Psoas muscle (tissue), 7 donors: ENCODE measurements at regions not wholly inside any gene's neighbourhood (a gene's known extent, or its start where the extent isn't known, plus 50 kb on each side); places are given as distances from the start of the nearest gene placed in this dataset.

Experiments
- ATAC-seq, 4 donors: fragments of 200-7000 bp; cut with Tn5 transposase; one replicate each; pipeline ENCODE4 v1.9.1; 2020; ENCODE audit warnings: moderate library complexity in 3 of 4, mild to moderate bottlenecking in 2 of 4
- DNase-seq, 2 donors: peaks; one replicate each; pipeline ENCODE4 v3.0.0-alpha.2; 2020
- H3K27ac ChIP-seq: fragments of 200-600 bp; one replicate; pipeline ENCODE4 v1.8.0; 2022
- H3K27me3 ChIP-seq, 3 donors: fragments of 200-600 bp in 1 of 3; one replicate each; pipeline versions ENCODE4 v1.6.1 to v1.8.0; 2013 to 2022; ENCODE audit warnings: low read length in 2 of 3, mild to moderate bottlenecking in 2 of 3, moderate library complexity in 1 of 3; ENCODE audit not compliant: insufficient read depth in 3 of 3
- H3K36me3 ChIP-seq, 2 donors: fragments of 200-600 bp in 1 of 2; one replicate each; pipeline versions ENCODE4 v1.6.1 to v1.8.0; 2013 to 2022; ENCODE audit warnings: low read depth in 1 of 2, mild to moderate bottlenecking in 1 of 2, moderate library complexity in 1 of 2; ENCODE audit not compliant: insufficient read depth in 1 of 2
- H3K4me1 ChIP-seq: fragments of 200-600 bp; one replicate; pipeline ENCODE4 v1.8.0; 2022
- H3K4me3 ChIP-seq: fragments of 200-600 bp; one replicate; pipeline ENCODE4 v1.8.0; 2022; ENCODE audit warnings: mild to moderate bottlenecking
- H3K9me3 ChIP-seq: fragments of 200-600 bp; one replicate; pipeline ENCODE4 v1.8.0; 2022
- CTCF ChIP-seq: fragments of 200-600 bp; IDR thresholded peaks from one replicate; pipeline ENCODE4 v1.8.0; 2022; ENCODE audit warnings: antibody characterized with exemption
- WGBS, 3 donors: extraction: QIAGEN DNeasy Blood & Tissue Kit; methylation state at CpG; one replicate each; pipeline versions ENCODE4 v1.1.6 to v1.1.7; 2013; 5-methylcytosine and 5-hydroxymethylcytosine counted together
- intact Hi-C, 2 donors: fragments of 100-400 bp; cut with DNase I; formaldehyde crosslinking; loops; one replicate each; pipeline versions ENCODE4 v1.11.0 to v1.14.2; 2022
- donor health status: healthy with polysubstance abuse.
- donor health status: DM: no; HTN: no; CAD: no; lungs with moderate emphysema.
- donor health status: Bipolar disorder and iron deficiency.
- donor health status: healthy.
- donor health status: DM: yes; HTN: yes; CAD: no.
- donor health status: DM: no; HTN: no; CAD: no.
- donor health status: DM: yes; HTN: yes; CAD: no.

- Histone ChIP-seq H3K9me3 (no peaks in the 10 kb centered on the region), H3K27me3 (no peaks in the 10 kb centered on the region), H3K4me3 (no peak overlapping the region), H3K4me1 (no peaks in the 10 kb centered on the region), H3K27ac (no peak overlapping the region), H3K36me3 (no peaks in the 10 kb centered on the region)
- no peak for TF ChIP-seq CTCF
- intact Hi-C loops, result no loop called here
- DNase-seq, result no peak
- no peak for ATAC-seq
- WGBS, 3 donors, result 36 to 64% (median 43%) methylated on average over 3 of the region's 3 CpGs
Observed at GRCh38 chr12:46103559-46104383, 113.4 kb upstream of the SCAF11 start.

- intact Hi-C loops, result no loop called here
- no peak for TF ChIP-seq CTCF
- DNase-seq, result no peak
- Histone ChIP-seq H3K4me3 (no peak overlapping the region), H3K27ac (no peak overlapping the region), H3K27me3 (no peaks in the 10 kb centered on the region), H3K36me3 (no peaks in the 10 kb centered on the region), H3K4me1 (no peaks in the 10 kb centered on the region), H3K9me3 (no peaks in the 10 kb centered on the region)
- ATAC-seq, result no peak
- 83 to 89% (median 85%) methylated on average over 4 of the region's 4 CpGs for WGBS, 3 donors
Observed at GRCh38 chr12:46101485-46101869, 111.1 kb upstream of the SCAF11 start.

GRCh38 chr12:46100551-46101484 is 110.4 kb upstream of the SCAF11 start:
- ATAC-seq (no peak), DNase-seq (no peak)
- H3K27me3 ChIP-seq, result no peaks in the 10 kb centered on the region
- no peak overlapping the region for H3K4me3 ChIP-seq
- no peaks in the 10 kb centered on the region for H3K9me3 ChIP-seq
- no peak for TF ChIP-seq CTCF
- H3K4me1 ChIP-seq, result no peaks in the 10 kb centered on the region
- 65 to 74% (median 69%) methylated on average over 6 of the region's 6 CpGs for WGBS, 3 donors
- H3K36me3 ChIP-seq, result no peaks in the 10 kb centered on the region
- no peak overlapping the region for H3K27ac ChIP-seq
- intact Hi-C loops, result no loop called here

- H3K4me3 ChIP-seq, result no peak overlapping the region
- DNase-seq, result no peak
- WGBS, 3 donors, result 52 to 70% (median 53%) methylated on average over 5 of the region's 5 CpGs
- intact Hi-C loops, result no loop called here
- H3K4me1 ChIP-seq, result no peaks in the 10 kb centered on the region
- TF ChIP-seq CTCF, result no peak
- no peak for ATAC-seq
- H3K27ac ChIP-seq, result no peak overlapping the region
- no peaks in the 10 kb centered on the region for H3K36me3 ChIP-seq
- peaks cover 0 to 3% (median 0%) of the 10 kb centered on the region in 3 donors for H3K27me3 ChIP-seq
- H3K9me3 ChIP-seq, result no peaks in the 10 kb centered on the region
Observed at GRCh38 chr12:46089414-46090162, 99.2 kb upstream of the SCAF11 start.
